ENCODE measurements at regions not wholly inside any gene's neighbourhood (a gene's known extent, or its start where the extent isn't known, plus 50 kb on each side); places are given as distances from the start of the nearest gene placed in this dataset.

GRCh38 chr10:128710798-128711183, 584.6 kb upstream of the MKI67 start:
- no peak for TF ChIP-seq CTCF (IDR thresholded peaks at IDR 0.05)
- TF ChIP-seq POLR2A (IDR thresholded peaks at IDR 0.05): no peak
